HFF-Myc (cell line): ENCODE measurements at regions not wholly inside any gene's neighbourhood (a gene's known extent, or its start where the extent isn't known, plus 50 kb on each side); places are given as distances from the start of the nearest gene placed in this dataset.

Source experiments
- DNase-seq: peaks from one replicate; pipeline ENCODE4 v3.0.0-alpha.2; 2011; ENCODE audit warnings: low read depth; ENCODE audit errors: extremely low read depth
- H3K4me3 ChIP-seq: replicated peaks from 2 replicates; pipeline ENCODE4 v1.5.1; 2011; ENCODE audit warnings: low read depth, mild to moderate bottlenecking, control low read depth, low read length
- TF ChIP-seq, protein P1 (sequence below): IDR thresholded peaks from 2 replicates; pipeline ENCODE4 v1.5.1; 2012; ENCODE audit warnings: mild to moderate bottlenecking, low read depth, low read length, control low read depth; ENCODE audit errors: missing control alignments

DNA sequence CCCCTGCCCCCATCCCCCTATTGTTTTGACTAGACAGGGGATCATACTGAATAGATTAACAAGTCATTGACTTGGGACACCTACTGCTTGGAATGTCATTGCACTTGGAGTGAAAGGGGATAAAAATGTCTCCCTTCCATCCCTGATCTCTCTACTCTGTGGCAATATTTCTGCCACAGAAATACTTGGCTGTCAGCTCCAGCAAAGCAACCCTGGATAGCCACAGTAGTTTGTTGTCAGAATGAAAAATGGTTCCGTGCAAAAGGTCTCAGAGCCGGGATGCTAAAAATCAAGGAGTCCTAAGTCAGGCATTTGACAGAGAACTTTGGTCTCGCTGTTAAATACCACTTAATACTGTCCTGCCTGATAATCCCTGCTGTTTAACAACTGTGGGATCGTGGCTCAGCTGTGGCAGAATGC, 722.0 kb upstream of the SOX9 start:
- TF ChIP-seq, protein P1, sequence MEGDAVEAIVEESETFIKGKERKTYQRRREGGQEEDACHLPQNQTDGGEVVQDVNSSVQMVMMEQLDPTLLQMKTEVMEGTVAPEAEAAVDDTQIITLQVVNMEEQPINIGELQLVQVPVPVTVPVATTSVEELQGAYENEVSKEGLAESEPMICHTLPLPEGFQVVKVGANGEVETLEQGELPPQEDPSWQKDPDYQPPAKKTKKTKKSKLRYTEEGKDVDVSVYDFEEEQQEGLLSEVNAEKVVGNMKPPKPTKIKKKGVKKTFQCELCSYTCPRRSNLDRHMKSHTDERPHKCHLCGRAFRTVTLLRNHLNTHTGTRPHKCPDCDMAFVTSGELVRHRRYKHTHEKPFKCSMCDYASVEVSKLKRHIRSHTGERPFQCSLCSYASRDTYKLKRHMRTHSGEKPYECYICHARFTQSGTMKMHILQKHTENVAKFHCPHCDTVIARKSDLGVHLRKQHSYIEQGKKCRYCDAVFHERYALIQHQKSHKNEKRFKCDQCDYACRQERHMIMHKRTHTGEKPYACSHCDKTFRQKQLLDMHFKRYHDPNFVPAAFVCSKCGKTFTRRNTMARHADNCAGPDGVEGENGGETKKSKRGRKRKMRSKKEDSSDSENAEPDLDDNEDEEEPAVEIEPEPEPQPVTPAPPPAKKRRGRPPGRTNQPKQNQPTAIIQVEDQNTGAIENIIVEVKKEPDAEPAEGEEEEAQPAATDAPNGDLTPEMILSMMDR, result no peak
- no peak overlapping the region for H3K4me3 ChIP-seq
- DNase-seq, result no peak

DNA sequence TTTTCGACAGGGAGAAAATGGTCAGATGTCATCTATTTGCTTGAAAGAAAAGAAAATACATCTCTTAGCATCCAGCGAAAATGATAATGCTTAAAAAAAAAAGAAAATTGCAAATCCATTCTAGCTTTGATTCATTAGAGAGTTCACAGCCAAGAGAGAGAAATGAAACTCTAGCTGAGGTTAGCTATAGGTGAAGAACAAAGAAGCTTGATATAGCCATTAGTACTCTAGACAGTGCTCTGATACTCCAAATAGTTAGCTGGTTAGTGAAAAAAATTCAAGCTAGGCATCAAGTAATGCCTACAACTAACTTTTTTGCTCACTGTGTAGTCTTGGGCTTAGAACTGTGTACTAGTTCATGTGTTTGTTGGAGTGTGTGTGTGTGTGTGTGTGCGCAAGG, 721.6 kb upstream of the SOX9 start:
- H3K4me3 ChIP-seq, result no peak overlapping the region
- DNase-seq, result no peak
- TF ChIP-seq, protein P1, result no peak

DNA sequence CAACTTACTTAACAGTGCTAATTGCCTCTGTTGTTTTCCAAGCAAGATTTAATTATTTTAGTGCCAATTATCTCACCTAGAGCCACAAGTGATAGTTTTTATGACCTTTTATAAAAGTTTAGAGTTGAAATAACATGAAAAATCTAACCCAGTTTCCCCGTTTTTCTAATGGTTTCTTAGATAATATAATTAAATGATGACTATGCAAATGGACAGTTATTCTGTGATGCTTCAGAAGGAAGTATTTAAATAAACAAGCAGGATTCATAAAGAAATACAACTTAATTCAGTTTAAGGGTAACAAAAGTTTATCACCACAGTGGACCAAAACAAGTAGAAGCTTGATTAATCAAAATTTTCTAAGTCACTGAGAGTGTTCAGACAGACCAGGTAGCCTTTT, 721.2 kb upstream of the SOX9 start:
- DNase-seq, result no peak
- H3K4me3 ChIP-seq, result no peak overlapping the region
- TF ChIP-seq, protein P1, result no peak

DNA sequence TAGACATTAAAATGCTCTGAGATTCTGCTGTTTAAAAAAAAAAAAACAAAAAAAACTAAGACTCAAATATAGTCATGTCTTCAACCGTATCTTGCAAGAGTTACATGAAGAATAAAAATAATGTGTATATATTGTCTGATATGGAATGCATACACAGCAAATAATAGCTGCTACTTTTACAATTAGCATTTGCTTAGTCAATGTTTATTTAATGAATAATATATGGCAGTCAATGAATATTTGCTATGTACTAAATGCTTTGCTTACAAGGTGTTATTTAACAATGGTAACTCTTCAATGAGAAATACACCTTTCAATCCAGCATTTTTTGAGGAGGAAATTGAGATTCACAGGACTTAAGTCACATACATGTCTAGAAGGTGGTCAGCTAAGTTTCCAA, 718.8 kb upstream of the SOX9 start:
- H3K4me3 ChIP-seq, result no peak overlapping the region
- TF ChIP-seq, protein P1, result no peak
- no peak for DNase-seq

DNA sequence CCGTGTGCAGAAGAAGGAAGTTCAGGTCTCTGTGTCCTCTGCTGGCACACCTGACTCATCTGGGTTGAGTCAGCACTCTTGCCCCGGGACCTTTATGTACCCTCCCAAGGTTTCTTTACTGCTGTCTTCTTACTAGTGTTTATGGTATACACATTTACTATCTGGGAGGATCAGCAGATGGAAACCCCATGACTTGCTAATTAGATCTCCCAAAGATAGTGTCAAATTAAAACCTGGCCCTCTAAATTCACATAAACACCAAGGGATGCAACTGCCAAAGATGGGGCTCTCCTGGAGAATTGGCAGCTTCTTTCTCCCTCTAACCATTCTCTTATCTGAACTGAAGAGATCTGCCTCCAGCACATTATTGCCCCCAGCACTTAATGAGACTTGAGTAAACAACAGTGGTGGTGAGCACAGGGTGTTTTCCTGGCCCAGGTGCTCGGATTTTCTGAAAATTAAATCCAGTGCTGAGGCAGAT, 718.1 kb upstream of the SOX9 start:
- no peak for DNase-seq
- no peak overlapping the region for H3K4me3 ChIP-seq
- TF ChIP-seq, protein P1, result no peak

DNA sequence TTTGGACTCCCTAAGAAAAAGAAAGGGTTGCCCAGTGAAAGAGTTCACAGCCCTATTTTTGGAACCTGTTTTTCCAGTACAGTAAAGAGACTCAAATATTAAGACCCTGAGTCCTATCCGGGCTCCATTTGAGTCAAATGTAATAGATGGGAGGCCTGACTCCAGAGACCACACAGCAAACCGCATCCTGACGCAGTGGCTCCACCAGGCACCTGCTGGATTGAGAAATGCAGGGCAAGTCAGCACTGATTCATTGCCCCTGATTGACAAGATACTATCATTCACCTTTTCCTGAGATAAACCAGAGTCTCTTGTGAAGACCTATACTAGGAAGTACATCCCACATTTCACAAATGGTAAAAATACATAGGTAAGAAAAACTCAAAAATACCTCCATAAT, 715.7 kb upstream of the SOX9 start:
- TF ChIP-seq, protein P1, result no peak
- no peak overlapping the region for H3K4me3 ChIP-seq
- DNase-seq, result no peak

DNA sequence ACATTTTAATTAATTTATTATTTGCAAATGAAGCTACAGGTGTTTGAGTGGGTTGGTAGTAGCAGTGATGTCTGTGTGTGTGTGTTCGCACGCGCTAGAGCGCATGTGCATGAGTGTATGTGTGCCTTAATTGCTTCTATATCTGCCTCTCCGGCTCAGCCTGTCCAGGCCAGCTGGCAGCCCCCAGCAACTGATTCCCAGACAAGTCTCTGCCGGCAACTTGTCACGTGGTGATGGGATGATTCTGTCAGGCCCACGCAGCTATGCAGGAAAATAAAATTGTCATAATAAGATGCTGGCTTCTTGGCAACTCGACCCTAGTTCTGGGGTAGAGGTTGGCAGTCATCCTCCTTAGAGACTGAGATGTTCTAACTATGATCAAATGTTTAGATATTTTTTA, 712.8 kb upstream of the SOX9 start:
- DNase-seq, result no peak
- no peak overlapping the region for H3K4me3 ChIP-seq
- TF ChIP-seq, protein P1, result no peak
